ENCODE measurements at regions not wholly inside any gene's neighbourhood (a gene's known extent, or its start where the extent isn't known, plus 50 kb on each side); places are given as distances from the start of the nearest gene placed in this dataset.

DNA sequence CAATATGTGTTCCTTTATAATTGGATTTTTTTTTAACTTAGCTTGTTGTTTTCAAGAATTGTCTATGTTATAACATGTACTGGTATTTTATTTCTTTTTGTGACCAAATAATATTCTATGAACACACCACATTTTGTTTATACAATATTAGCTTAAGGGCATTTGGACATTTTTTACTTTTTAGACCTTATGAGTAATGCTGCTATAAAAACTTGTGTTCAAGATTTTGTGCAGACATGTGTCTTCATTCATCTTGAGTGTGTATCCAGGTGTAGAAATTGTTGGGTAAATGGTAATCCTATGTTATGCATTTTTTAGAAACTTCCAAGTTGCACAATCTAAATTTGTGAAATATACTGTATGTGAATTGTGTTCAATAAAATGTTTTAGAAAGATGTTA is 936.7 kb downstream of the CCSER2 start:
- TF ChIP-seq, protein P1, sequence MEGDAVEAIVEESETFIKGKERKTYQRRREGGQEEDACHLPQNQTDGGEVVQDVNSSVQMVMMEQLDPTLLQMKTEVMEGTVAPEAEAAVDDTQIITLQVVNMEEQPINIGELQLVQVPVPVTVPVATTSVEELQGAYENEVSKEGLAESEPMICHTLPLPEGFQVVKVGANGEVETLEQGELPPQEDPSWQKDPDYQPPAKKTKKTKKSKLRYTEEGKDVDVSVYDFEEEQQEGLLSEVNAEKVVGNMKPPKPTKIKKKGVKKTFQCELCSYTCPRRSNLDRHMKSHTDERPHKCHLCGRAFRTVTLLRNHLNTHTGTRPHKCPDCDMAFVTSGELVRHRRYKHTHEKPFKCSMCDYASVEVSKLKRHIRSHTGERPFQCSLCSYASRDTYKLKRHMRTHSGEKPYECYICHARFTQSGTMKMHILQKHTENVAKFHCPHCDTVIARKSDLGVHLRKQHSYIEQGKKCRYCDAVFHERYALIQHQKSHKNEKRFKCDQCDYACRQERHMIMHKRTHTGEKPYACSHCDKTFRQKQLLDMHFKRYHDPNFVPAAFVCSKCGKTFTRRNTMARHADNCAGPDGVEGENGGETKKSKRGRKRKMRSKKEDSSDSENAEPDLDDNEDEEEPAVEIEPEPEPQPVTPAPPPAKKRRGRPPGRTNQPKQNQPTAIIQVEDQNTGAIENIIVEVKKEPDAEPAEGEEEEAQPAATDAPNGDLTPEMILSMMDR (IDR thresholded peaks at IDR 0.05) = no peak
- TF ChIP-seq POLR2A (IDR thresholded peaks at IDR 0.05) (no peak), POLR2AphosphoS5 (IDR thresholded peaks at IDR 0.05) (no peak)

Measured in transverse colon (tissue), 4 donors.